ENCODE measurements at regions not wholly inside any gene's neighbourhood (a gene's known extent, or its start where the extent isn't known, plus 50 kb on each side); places are given as distances from the start of the nearest gene placed in this dataset.
"Not testable (repeated sequence)": the region's sequence is repeated elsewhere in the genome, so short reads cannot be mapped to it uniquely, and the experiment has no call there.

GRCh38 chr10:33690536-33690935, 356.1 kb upstream of the NRP1 start:
- ATAC-seq (ENCODE audit: low read depth); H3K4me3 Mint-ChIP-seq; POLR2A ChIA-PET; DNase-seq; H3K27ac Mint-ChIP-seq; H3K36me3 Mint-ChIP-seq; H3K4me1 Mint-ChIP-seq; H3K27me3 Mint-ChIP-seq: not testable (repeated sequence)
- H3K9me3 Mint-ChIP-seq: peaks cover 17% of the 10 kb centered on the region

GRCh38 chr10:33688506-33688905, 354.0 kb upstream of the NRP1 start:
- Mint-ChIP-seq H3K4me3 (no peak overlapping the region), H3K27ac (no peak overlapping the region), H3K27me3 (peaks cover 2% of the 10 kb centered on the region), H3K4me1 (no peaks in the 10 kb centered on the region), H3K36me3 (no peaks in the 10 kb centered on the region), H3K9me3 (peaks cover 17% of the 10 kb centered on the region)
- POLR2A ChIA-PET: no interaction called here
- ATAC-seq (ENCODE audit: low read depth) (no peak), DNase-seq (no peak)

GRCh38 chr10:33684211-33684611, 349.7 kb upstream of the NRP1 start:
- no peak for ATAC-seq (ENCODE audit: low read depth)
- POLR2A ChIA-PET: no interaction called here
- Mint-ChIP-seq H3K27ac (no peak overlapping the region), H3K9me3 (peaks cover 1% of the 10 kb centered on the region), H3K4me3 (no peak overlapping the region), H3K27me3 (peaks cover 2% of the 10 kb centered on the region), H3K36me3 (no peaks in the 10 kb centered on the region), H3K4me1 (no peaks in the 10 kb centered on the region)
- DNase-seq: no peak

- ATAC-seq (ENCODE audit: low read depth) (no peak), DNase-seq (no peak)
- Mint-ChIP-seq H3K4me1 (no peaks in the 10 kb centered on the region), H3K4me3 (no peak overlapping the region), H3K36me3 (no peaks in the 10 kb centered on the region), H3K27ac (no peak overlapping the region), H3K9me3 (peaks cover 5% of the 10 kb centered on the region), H3K27me3 (peaks cover 2% of the 10 kb centered on the region)
- POLR2A ChIA-PET: no interaction called here
These were observed 347.1 kb upstream of the NRP1 start for GRCh38 chr10:33681595-33681994.

GRCh38 chr10:33680036-33680435, 345.6 kb upstream of the NRP1 start:
- no peak overlapping the region for H3K4me3 Mint-ChIP-seq
- H3K4me1 Mint-ChIP-seq: no peaks in the 10 kb centered on the region
- no peak overlapping the region for H3K27ac Mint-ChIP-seq
- POLR2A ChIA-PET: no interaction called here
- no peaks in the 10 kb centered on the region for H3K36me3 Mint-ChIP-seq
- H3K9me3 Mint-ChIP-seq: peaks cover 5% of the 10 kb centered on the region
- peaks cover 5% of the 10 kb centered on the region for H3K27me3 Mint-ChIP-seq
- DNase-seq (no peak), ATAC-seq (ENCODE audit: low read depth) (no peak)

- H3K9me3 Mint-ChIP-seq: peaks cover 4% of the 10 kb centered on the region
- no peak for ATAC-seq (ENCODE audit: low read depth)
- peaks cover 2% of the 10 kb centered on the region for H3K27me3 Mint-ChIP-seq
- no peak overlapping the region for H3K27ac Mint-ChIP-seq
- H3K4me3 Mint-ChIP-seq: no peak overlapping the region
- no peaks in the 10 kb centered on the region for H3K36me3 Mint-ChIP-seq
- POLR2A ChIA-PET: no interaction called here
- DNase-seq: no peak
- H3K4me1 Mint-ChIP-seq: no peaks in the 10 kb centered on the region
These were observed 342.3 kb upstream of the NRP1 start for GRCh38 chr10:33676606-33677339.

- H3K4me1 Mint-ChIP-seq: no peaks in the 10 kb centered on the region
- H3K9me3 Mint-ChIP-seq: peaks cover 4% of the 10 kb centered on the region
- no peak overlapping the region for H3K4me3 Mint-ChIP-seq
- H3K36me3 Mint-ChIP-seq: no peaks in the 10 kb centered on the region
- peaks cover 2% of the 10 kb centered on the region for H3K27me3 Mint-ChIP-seq
- no peak overlapping the region for H3K27ac Mint-ChIP-seq
- POLR2A ChIA-PET: no interaction called here
- DNase-seq (no peak), ATAC-seq (ENCODE audit: low read depth) (no peak)
These were observed 340.6 kb upstream of the NRP1 start for GRCh38 chr10:33674986-33675599.

- Mint-ChIP-seq H3K9me3 (peaks cover 4% of the 10 kb centered on the region), H3K27me3 (peaks cover 2% of the 10 kb centered on the region), H3K4me3 (no peak overlapping the region), H3K4me1 (no peaks in the 10 kb centered on the region), H3K27ac (no peak overlapping the region), H3K36me3 (no peaks in the 10 kb centered on the region)
- POLR2A ChIA-PET: no interaction called here
- ATAC-seq (ENCODE audit: low read depth) (no peak), DNase-seq (no peak)
These were observed 340.0 kb upstream of the NRP1 start for GRCh38 chr10:33674491-33674890.

- H3K36me3 Mint-ChIP-seq: no peaks in the 10 kb centered on the region
- POLR2A ChIA-PET: no interaction called here
- no peak overlapping the region for H3K4me3 Mint-ChIP-seq
- H3K27ac Mint-ChIP-seq: no peak overlapping the region
- ATAC-seq (ENCODE audit: low read depth): no peak
- peaks cover 2% of the 10 kb centered on the region for H3K27me3 Mint-ChIP-seq
- H3K9me3 Mint-ChIP-seq: peaks cover 4% of the 10 kb centered on the region
- DNase-seq: no peak
- H3K4me1 Mint-ChIP-seq: no peaks in the 10 kb centered on the region
These were observed 339.5 kb upstream of the NRP1 start for GRCh38 chr10:33673839-33674415.

- H3K4me3 Mint-ChIP-seq: no peak overlapping the region
- ATAC-seq (ENCODE audit: low read depth): no peak
- DNase-seq: no peak
- peaks cover 2% of the 10 kb centered on the region for H3K4me1 Mint-ChIP-seq
- no peak overlapping the region for H3K27ac Mint-ChIP-seq
- H3K36me3 Mint-ChIP-seq: peaks cover 2% of the 10 kb centered on the region
- POLR2A ChIA-PET: no interaction called here
- H3K9me3 Mint-ChIP-seq: peaks cover 2% of the 10 kb centered on the region
- no peaks in the 10 kb centered on the region for H3K27me3 Mint-ChIP-seq
These were observed 335.4 kb upstream of the NRP1 start for GRCh38 chr10:33669904-33670303.

GRCh38 chr10:33666686-33667480, 332.4 kb upstream of the NRP1 start:
- Mint-ChIP-seq H3K4me3 (no peak overlapping the region), H3K9me3 (peaks cover 5% of the 10 kb centered on the region), H3K36me3 (peaks cover 2% of the 10 kb centered on the region), H3K4me1 (peaks cover 4% of the 10 kb centered on the region), H3K27ac (no peak overlapping the region), H3K27me3 (peaks cover 6% of the 10 kb centered on the region)
- ATAC-seq (ENCODE audit: low read depth) (no peak), DNase-seq (no peak)
- POLR2A ChIA-PET: no interaction called here

GRCh38 chr10:33665501-33665900, 331.0 kb upstream of the NRP1 start:
- peaks cover 2% of the 10 kb centered on the region for H3K36me3 Mint-ChIP-seq
- H3K4me3 Mint-ChIP-seq: no peak overlapping the region
- no peak overlapping the region for H3K27ac Mint-ChIP-seq
- H3K9me3 Mint-ChIP-seq: peaks cover 5% of the 10 kb centered on the region
- POLR2A ChIA-PET: no interaction called here
- DNase-seq (no peak), ATAC-seq (ENCODE audit: low read depth) (no peak)
- peaks cover 7% of the 10 kb centered on the region for H3K4me1 Mint-ChIP-seq
- H3K27me3 Mint-ChIP-seq: peaks cover 6% of the 10 kb centered on the region

GRCh38 chr10:33664070-33664469, 329.6 kb upstream of the NRP1 start:
- ATAC-seq (ENCODE audit: low read depth) (no peak), DNase-seq (no peak)
- peaks cover 2% of the 10 kb centered on the region for H3K36me3 Mint-ChIP-seq
- POLR2A ChIA-PET: no interaction called here
- H3K4me1 Mint-ChIP-seq: peaks cover 7% of the 10 kb centered on the region
- no peak overlapping the region for H3K4me3 Mint-ChIP-seq
- peaks cover 8% of the 10 kb centered on the region for H3K27me3 Mint-ChIP-seq
- H3K27ac Mint-ChIP-seq: no peak overlapping the region
- peaks cover 5% of the 10 kb centered on the region for H3K9me3 Mint-ChIP-seq

All from activated naive CD8-positive, alpha-beta T cell treated with anti-CD3 and anti-CD28 coated beads, Interleukin-2, amount 10 ng/mL, durations not matched to agents 7 days and 5 days (primary cell).